IMR-90 (cell line): ENCODE measurements at regions not wholly inside any gene's neighbourhood (a gene's known extent, or its start where the extent isn't known, plus 50 kb on each side); places are given as distances from the start of the nearest gene placed in this dataset.
A peak's percentile ranks its signal among the peaks of the same experiment; 100 is the strongest.

ENCODE experiments used
- ATAC-seq: fragments of 200-7000 bp; cut with Tn5 transposase; 2 replicates; pipeline ENCODE4 v1.9.1; 2020; ENCODE audit warnings: low read depth, mild to moderate bottlenecking, moderate library complexity
- BruUV-seq: library from RNA; stranded (reverse); fragments of 400-500 nt; replicated peaks from 2 replicates; lab custom pipeline; 2021; lab: Mats Ljungman, UMichigan
- CTCF ChIA-PET: fragments of 300-600 bp; formaldehyde crosslinking; extraction: SDS; loops from one replicate; lab custom pipeline; 2021; ENCODE audit warnings: antibody characterized with exemption; lab: Yijun Ruan, JAX
- POLR2A ChIA-PET: fragments of 300-600 bp; sonication (Branson Sonifier 250); formaldehyde crosslinking; loops from one replicate; lab custom pipeline; 2022; ENCODE audit warnings: antibody characterized with exemption; ENCODE audit not compliant: unreplicated experiment; lab: Charles Lee
- DNase-seq: peaks from one replicate; pipeline ENCODE4 v3.0.0; 2013
- H2AFZ ChIP-seq: replicated peaks from 2 replicates; pipeline ENCODE3; 2013; ENCODE audit warnings: low read length, mild to moderate bottlenecking; ENCODE audit not compliant: poor library complexity
- H2AK5ac ChIP-seq: 2 replicates; pipeline ENCODE4 v1.6.1; 2013; ENCODE audit warnings: low read depth, low read length, inconsistent platforms
- H2AK9ac ChIP-seq: replicated peaks from 2 replicates; pipeline ENCODE3; 2013; ENCODE audit warnings: mild to moderate bottlenecking, low read depth, low read length, moderate library complexity; ENCODE audit not compliant: poor library complexity
- H2BK120ac ChIP-seq: 2 replicates; pipeline ENCODE4 v1.6.1; 2013; ENCODE audit warnings: low read depth, low read length, inconsistent platforms
- H2BK15ac ChIP-seq: 3 replicates; pipeline ENCODE4 v1.6.1; 2013; ENCODE audit warnings: low read depth, low read length, inconsistent platforms
- H2BK20ac ChIP-seq: 2 replicates; pipeline ENCODE4 v1.6.1; 2013; ENCODE audit warnings: low read depth, mild to moderate bottlenecking, inconsistent platforms, low read length, moderate library complexity
- H2BK5ac ChIP-seq: 2 replicates; pipeline ENCODE4 v1.6.1; 2013; ENCODE audit warnings: mild to moderate bottlenecking, low read depth, low read length, inconsistent platforms; ENCODE audit not compliant: poor library complexity, severe bottlenecking
- H3K14ac ChIP-seq: replicated peaks from 2 replicates; pipeline ENCODE4 v1.6.1; 2013; ENCODE audit warnings: low read depth, low read length, inconsistent platforms
- H3K18ac ChIP-seq: 2 replicates; pipeline ENCODE4 v1.6.1; 2013; ENCODE audit warnings: low read depth, low read length, control low read depth
- H3K23ac ChIP-seq: 2 replicates; pipeline ENCODE4 v1.6.1; 2013; ENCODE audit warnings: low read depth, low read length, inconsistent platforms
- H3K27ac ChIP-seq: 2 replicates; pipeline ENCODE4 v1.5.1; 2013; ENCODE audit warnings: mild to moderate bottlenecking, control low read depth, low read length; ENCODE audit not compliant: insufficient read depth
- H3K27me3 ChIP-seq: 2 replicates; pipeline ENCODE4 v1.6.1; 2013; ENCODE audit warnings: low read length; ENCODE audit not compliant: control insufficient read depth, insufficient read depth
- H3K36me3 ChIP-seq: 2 replicates; pipeline ENCODE4 v1.6.1; 2013; ENCODE audit warnings: low read length, mixed read lengths; ENCODE audit not compliant: control insufficient read depth, insufficient read depth
- H3K4ac ChIP-seq: 2 replicates; pipeline ENCODE4 v1.6.1; 2013; ENCODE audit warnings: low read depth, low read length, inconsistent platforms
- H3K4me1 ChIP-seq: 2 replicates; pipeline ENCODE4 v1.6.1; 2013; ENCODE audit warnings: low read length, mixed read lengths; ENCODE audit not compliant: control insufficient read depth, insufficient read depth
- H3K4me2 ChIP-seq: 2 replicates; pipeline ENCODE4 v1.6.1; 2013; ENCODE audit warnings: low read depth, mild to moderate bottlenecking, control low read depth, low read length, moderate library complexity
- H3K4me3 ChIP-seq: 2 replicates; pipeline ENCODE4 v1.5.1; 2013; ENCODE audit warnings: low read depth, mild to moderate bottlenecking, control low read depth, low read length, moderate library complexity; ENCODE audit not compliant: insufficient read depth
- H3K56ac ChIP-seq: 2 replicates; pipeline ENCODE4 v1.6.1; 2013; ENCODE audit warnings: low read length, inconsistent platforms; ENCODE audit not compliant: insufficient read depth; ENCODE audit errors: extremely low read depth
- H3K79me1 ChIP-seq, 2 experiments: 2 replicates each; pipeline ENCODE4 v1.6.1; 2013; ENCODE audit warnings: low read length in 2 of 2, inconsistent platforms in 1 of 2, low read depth in 1 of 2
- H3K9ac ChIP-seq: 2 replicates; pipeline ENCODE4 v1.6.1; 2013; ENCODE audit warnings: low read depth, low read length, control low read depth
- H3K9me1 ChIP-seq: 2 replicates; pipeline ENCODE4 v1.6.1; 2013; ENCODE audit warnings: low read length, inconsistent platforms; ENCODE audit not compliant: insufficient read depth
- H3K9me3 ChIP-seq: 2 replicates; pipeline ENCODE4 v1.6.1; 2013; ENCODE audit warnings: low read length; ENCODE audit not compliant: control insufficient read depth, insufficient read depth
- H4K20me1 ChIP-seq: 2 replicates; pipeline ENCODE4 v1.6.1; 2013; ENCODE audit warnings: low read length, inconsistent platforms; ENCODE audit not compliant: insufficient read depth
- H4K5ac ChIP-seq: 2 replicates; pipeline ENCODE4 v1.6.1; 2013; ENCODE audit warnings: mild to moderate bottlenecking, low read depth, low read length, control low read depth
- H4K8ac ChIP-seq, 2 experiments: 2 replicates each; pipeline ENCODE4 v1.6.1; 2013; ENCODE audit warnings: low read depth in 2 of 2, low read length in 2 of 2, control low read depth in 1 of 2, inconsistent platforms in 1 of 2
- H4K91ac ChIP-seq: 2 replicates; pipeline ENCODE4 v1.6.1; 2013; ENCODE audit warnings: low read depth, low read length, inconsistent platforms; ENCODE audit not compliant: insufficient read depth
- BHLHE40 ChIP-seq: fragments of 150-350 bp; IDR thresholded peaks from 2 replicates; pipeline ENCODE4 v1.6.1; 2016; ENCODE audit warnings: mild to moderate bottlenecking, low read depth, low read length
- MXI1 ChIP-seq: IDR thresholded peaks from 2 replicates; pipeline ENCODE4 v1.6.1; 2012; ENCODE audit warnings: low read depth, mild to moderate bottlenecking, low read length, moderate library complexity, borderline replicate concordance
- WGBS, 2 experiments: methylation state at CpG; one replicate each; pipeline versions ENCODE4 v1.1.5 to v1.1.7; 2013; ENCODE audit warnings: missing lambda C conversion rate in 2 of 2; ENCODE audit not compliant: insufficient read length in 1 of 2; ENCODE audit errors: extremely low coverage in 2 of 2; 5-methylcytosine and 5-hydroxymethylcytosine counted together
- dilution Hi-C: fragments of 300-500 bp; cut with HindIII; formaldehyde crosslinking; loops from one replicate; pipeline ENCODE4 v1.14.3; 2018; ENCODE audit warnings: low sequenced_read_pairs; ENCODE audit not compliant: unreplicated experiment
- in situ Hi-C: fragments of 300-500 bp; cut with MboI; formaldehyde crosslinking; loops from 3 replicates; pipeline ENCODE4 v1.14.3; 2019; ENCODE audit warnings: low sequenced_read_pairs, inconsistent platforms, mixed read lengths
- intact Hi-C: fragments of 100-400 bp; cut with micrococcal nuclease; formaldehyde crosslinking; loops from 2 replicates; pipeline ENCODE4 v1.10.0; 2022
- TF ChIP-seq, protein P1 (sequence below): fragments of 150-350 bp; IDR thresholded peaks from 2 replicates; pipeline ENCODE4 v1.6.1; 2016; ENCODE audit warnings: low read depth, mild to moderate bottlenecking, low read length, moderate library complexity, borderline replicate concordance

GRCh38 chr2:190584980-190585661 is 50.6 kb upstream of the NEMP2 start:
- Histone ChIP-seq H4K8ac (no peak overlapping the region), H3K4me3 (no peak overlapping the region), H2BK20ac (no peak overlapping the region), H3K4ac (no peak overlapping the region), H3K4me2 (no peak overlapping the region), H2AFZ (no peak overlapping the region), H3K27ac (no peak overlapping the region), H2BK5ac (no peak overlapping the region), H3K56ac (no peak overlapping the region), H3K14ac (no peak overlapping the region), H2BK120ac (no peak overlapping the region), H3K18ac (no peak overlapping the region; the same call in 1 of the 2 replicates), H4K5ac (no peak overlapping the region; the same call in 1 of the 2 replicates), H4K20me1 (no peaks in the 10 kb centered on the region), H3K27me3 (peaks cover 2% of the 10 kb centered on the region; the same call in 1 of the 2 replicates), H3K23ac (no peak overlapping the region), H2AK9ac (no peak overlapping the region), H4K91ac (no peak overlapping the region), H3K79me1 (no peaks in the 10 kb centered on the region), H3K36me3 (no peaks in the 10 kb centered on the region), H3K9me3 (no peaks in the 10 kb centered on the region), H3K9ac (no peak overlapping the region), H3K9me1 (no peaks in the 10 kb centered on the region), H3K4me1 (peaks cover 2% of the 10 kb centered on the region; the same call in 1 of the 2 replicates), H2BK15ac (no peak overlapping the region), H2AK5ac (no peak overlapping the region)
- dilution Hi-C loops: no loop called here
- BruUV-seq: no TSS peak
- TF ChIP-seq MXI1: no peak
- no peak for TF ChIP-seq BHLHE40
- TF ChIP-seq, protein P1, sequence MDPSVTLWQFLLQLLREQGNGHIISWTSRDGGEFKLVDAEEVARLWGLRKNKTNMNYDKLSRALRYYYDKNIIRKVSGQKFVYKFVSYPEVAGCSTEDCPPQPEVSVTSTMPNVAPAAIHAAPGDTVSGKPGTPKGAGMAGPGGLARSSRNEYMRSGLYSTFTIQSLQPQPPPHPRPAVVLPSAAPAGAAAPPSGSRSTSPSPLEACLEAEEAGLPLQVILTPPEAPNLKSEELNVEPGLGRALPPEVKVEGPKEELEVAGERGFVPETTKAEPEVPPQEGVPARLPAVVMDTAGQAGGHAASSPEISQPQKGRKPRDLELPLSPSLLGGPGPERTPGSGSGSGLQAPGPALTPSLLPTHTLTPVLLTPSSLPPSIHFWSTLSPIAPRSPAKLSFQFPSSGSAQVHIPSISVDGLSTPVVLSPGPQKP: no peak
- DNase-seq (no peak), ATAC-seq (peak; percentile 17; the same call in 1 of the 2 replicates)
- no CpG with 5 or more reads among the region's 2 CpGs for WGBS, 2 experiments
- in situ Hi-C loops: no loop called here
- ChIA-PET CTCF (no interaction called here), POLR2A (no interaction called here)
- intact Hi-C loops: loop anchor here (5.0 kb wide), 1 partner anchor 42 kb away; no protein-coding TSS in a partner anchor
